Subcutaneous abdominal adipose tissue (tissue), 5 donors: ENCODE measurements at regions not wholly inside any gene's neighbourhood (a gene's known extent, or its start where the extent isn't known, plus 50 kb on each side); places are given as distances from the start of the nearest gene placed in this dataset.

Experiments used
- H3K27ac ChIP-seq: one replicate; pipeline ENCODE4 v1.7.0; 2013; ENCODE audit warnings: low read depth, mild to moderate bottlenecking, inconsistent platforms, low read length, moderate library complexity
- H3K27me3 ChIP-seq, 5 donors: one replicate each; pipeline ENCODE4 v1.7.0; 2013; ENCODE audit warnings: low read length in 5 of 5, inconsistent platforms in 1 of 5; ENCODE audit not compliant: control insufficient read depth in 5 of 5, insufficient read depth in 4 of 5
- H3K36me3 ChIP-seq, 5 donors: one replicate each; pipeline ENCODE4 v1.7.0; 2013; ENCODE audit warnings: low read length in 5 of 5; ENCODE audit not compliant: control insufficient read depth in 5 of 5, insufficient read depth in 5 of 5
- H3K4me1 ChIP-seq, 5 donors: one replicate each; pipeline ENCODE4 v1.7.0; 2013; ENCODE audit warnings: low read length in 5 of 5, mild to moderate bottlenecking in 3 of 5, moderate library complexity in 1 of 5; ENCODE audit not compliant: control insufficient read depth in 5 of 5, insufficient read depth in 5 of 5
- H3K4me3 ChIP-seq, 5 donors: one replicate each; pipeline ENCODE4 v1.7.0; 2013; ENCODE audit warnings: low read length in 5 of 5, low read depth in 1 of 5
- H3K9ac ChIP-seq, 5 donors: one replicate each; pipeline ENCODE4 v1.7.0; 2013; ENCODE audit warnings: low read length in 5 of 5, mild to moderate bottlenecking in 4 of 5, moderate library complexity in 3 of 5
- H3K9me3 ChIP-seq, 5 donors: one replicate each; pipeline ENCODE4 v1.7.0; 2013; ENCODE audit warnings: low read length in 5 of 5; ENCODE audit not compliant: control insufficient read depth in 5 of 5
- donor health status: healthy.
- donor health status: healthy.
- donor health status: healthy.
- donor health status: healthy.
- donor health status: healthy.

DNA sequence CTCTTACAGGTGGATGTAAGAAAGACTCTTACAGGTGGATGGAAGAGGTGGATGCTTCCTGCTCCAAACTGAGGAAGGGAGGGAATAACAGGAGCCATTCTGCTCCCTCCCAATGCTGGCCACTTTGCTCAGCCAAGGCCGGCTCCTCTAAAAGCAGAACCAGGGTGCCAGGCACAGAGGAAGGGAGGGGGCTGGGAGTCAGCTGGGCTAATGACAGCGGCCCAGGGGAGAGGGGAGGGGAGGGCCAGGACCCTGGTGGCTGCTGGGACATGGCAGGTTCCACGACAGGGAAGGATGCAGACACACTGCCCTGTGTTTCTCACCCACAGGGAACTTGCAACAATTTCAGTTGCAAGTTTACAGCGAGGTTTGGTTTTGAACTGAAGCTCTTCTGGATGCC lies 173.4 kb downstream of the ANAPC1 start:
- Histone ChIP-seq H3K27ac (no peak overlapping the region), H3K9me3 (peaks cover 0 to 4% (median 0%) of the 10 kb centered on the region in 5 donors), H3K36me3 (no peaks in the 10 kb centered on the region), H3K27me3 (no peaks in the 10 kb centered on the region), H3K9ac (no peak overlapping the region), H3K4me1 (peaks cover 0 to 10% (median under 1%) of the 10 kb centered on the region in 5 donors), H3K4me3 (no peak overlapping the region)

DNA sequence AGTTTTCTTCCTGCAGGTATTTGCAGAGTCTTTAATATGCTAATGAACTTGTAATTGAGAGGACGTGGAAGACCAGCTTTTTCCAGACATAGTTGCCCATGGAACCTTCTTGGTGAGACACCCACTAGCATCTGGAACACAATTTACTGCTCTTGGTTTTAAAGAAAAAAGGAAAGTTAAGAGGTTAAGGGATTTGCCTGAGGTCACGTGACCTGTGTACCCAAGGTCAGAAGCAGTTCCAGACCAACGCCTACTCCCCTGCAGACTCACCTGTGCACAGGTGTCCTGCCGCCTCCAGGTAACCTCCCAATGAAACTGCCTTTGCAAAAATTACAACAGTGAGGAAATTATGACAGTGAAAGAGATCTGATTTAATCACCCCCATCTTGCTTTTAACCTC lies 172.7 kb downstream of the ANAPC1 start:
- H3K27me3 ChIP-seq, result no peaks in the 10 kb centered on the region

DNA sequence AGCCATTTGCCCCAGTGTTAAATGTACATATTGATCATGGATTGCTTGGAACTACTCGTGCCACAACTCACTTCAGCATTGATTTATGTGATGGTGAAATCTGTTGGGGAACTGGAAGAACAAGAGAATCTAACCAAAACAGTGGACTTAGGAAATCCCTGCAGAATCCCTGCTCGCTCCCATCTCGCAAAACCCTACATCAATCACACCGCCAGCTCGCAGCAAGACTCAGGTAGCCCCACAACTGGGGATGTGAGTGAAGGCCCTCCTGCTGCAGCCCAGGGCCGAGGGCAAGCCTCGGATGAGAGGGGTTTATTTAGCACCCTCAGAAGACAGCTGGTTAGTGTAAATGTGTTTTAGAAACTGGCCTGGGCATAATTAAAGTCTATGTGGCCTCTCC lies 171.6 kb downstream of the ANAPC1 start:
- Histone ChIP-seq H3K4me1 (peaks cover 0 to 6% (median 0%) of the 10 kb centered on the region in 5 donors), H3K36me3 (no peaks in the 10 kb centered on the region), H3K4me3 (no peak overlapping the region)

More for the DNA sequence above, 172.7 kb downstream of the ANAPC1 start:
- H3K4me1 ChIP-seq, result peaks cover 0 to 6% (median 0%) of the 10 kb centered on the region in 5 donors
- peaks cover 0 to 4% (median 0%) of the 10 kb centered on the region in 5 donors for H3K9me3 ChIP-seq
- H3K36me3 ChIP-seq, result no peaks in the 10 kb centered on the region
- H3K9ac ChIP-seq, result no peak overlapping the region
- H3K27ac ChIP-seq, result no peak overlapping the region
- no peak overlapping the region for H3K4me3 ChIP-seq

DNA sequence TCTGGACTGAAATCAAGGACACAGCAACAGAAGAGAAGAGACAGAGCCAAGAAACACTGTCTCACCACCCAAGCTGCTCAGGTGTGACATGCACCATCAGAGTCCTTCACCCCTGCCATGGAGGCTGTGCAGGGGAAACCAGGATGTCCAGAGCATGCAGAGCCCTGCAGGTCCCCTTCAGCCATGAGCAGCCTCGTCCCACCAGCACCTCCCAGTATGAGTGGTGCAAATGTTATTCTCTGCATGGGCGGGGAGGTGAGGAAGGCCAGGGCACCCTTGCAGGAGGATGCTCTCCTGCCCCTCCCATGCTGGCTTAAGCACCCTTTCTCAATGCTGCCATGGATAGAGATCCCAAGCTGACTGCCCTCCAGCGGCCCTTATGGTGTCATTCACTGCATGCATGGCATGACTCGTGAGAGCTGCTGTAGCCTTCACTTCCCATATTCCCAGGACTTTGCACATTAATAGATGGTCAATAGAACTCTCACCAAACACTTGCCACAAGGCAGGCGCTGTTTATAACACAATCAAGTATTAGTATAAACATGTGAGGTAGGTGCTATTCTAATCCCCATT lies 171.0 kb downstream of the ANAPC1 start:
- no peaks in the 10 kb centered on the region for H3K27me3 ChIP-seq
- H3K27ac ChIP-seq, result no peak overlapping the region
- H3K9ac ChIP-seq, result no peak overlapping the region
- H3K9me3 ChIP-seq, result peaks cover 0 to 4% (median 0%) of the 10 kb centered on the region in 5 donors
- H3K36me3 ChIP-seq, result no peaks in the 10 kb centered on the region
- H3K4me3 ChIP-seq, result no peak overlapping the region
- peaks cover 0 to 6% (median 0%) of the 10 kb centered on the region in 5 donors for H3K4me1 ChIP-seq

More for the DNA sequence above, 171.6 kb downstream of the ANAPC1 start:
- H3K27me3 ChIP-seq, result no peaks in the 10 kb centered on the region
- no peak overlapping the region for H3K9ac ChIP-seq
- peaks cover 0 to 4% (median 0%) of the 10 kb centered on the region in 5 donors for H3K9me3 ChIP-seq
- no peak overlapping the region for H3K27ac ChIP-seq

DNA sequence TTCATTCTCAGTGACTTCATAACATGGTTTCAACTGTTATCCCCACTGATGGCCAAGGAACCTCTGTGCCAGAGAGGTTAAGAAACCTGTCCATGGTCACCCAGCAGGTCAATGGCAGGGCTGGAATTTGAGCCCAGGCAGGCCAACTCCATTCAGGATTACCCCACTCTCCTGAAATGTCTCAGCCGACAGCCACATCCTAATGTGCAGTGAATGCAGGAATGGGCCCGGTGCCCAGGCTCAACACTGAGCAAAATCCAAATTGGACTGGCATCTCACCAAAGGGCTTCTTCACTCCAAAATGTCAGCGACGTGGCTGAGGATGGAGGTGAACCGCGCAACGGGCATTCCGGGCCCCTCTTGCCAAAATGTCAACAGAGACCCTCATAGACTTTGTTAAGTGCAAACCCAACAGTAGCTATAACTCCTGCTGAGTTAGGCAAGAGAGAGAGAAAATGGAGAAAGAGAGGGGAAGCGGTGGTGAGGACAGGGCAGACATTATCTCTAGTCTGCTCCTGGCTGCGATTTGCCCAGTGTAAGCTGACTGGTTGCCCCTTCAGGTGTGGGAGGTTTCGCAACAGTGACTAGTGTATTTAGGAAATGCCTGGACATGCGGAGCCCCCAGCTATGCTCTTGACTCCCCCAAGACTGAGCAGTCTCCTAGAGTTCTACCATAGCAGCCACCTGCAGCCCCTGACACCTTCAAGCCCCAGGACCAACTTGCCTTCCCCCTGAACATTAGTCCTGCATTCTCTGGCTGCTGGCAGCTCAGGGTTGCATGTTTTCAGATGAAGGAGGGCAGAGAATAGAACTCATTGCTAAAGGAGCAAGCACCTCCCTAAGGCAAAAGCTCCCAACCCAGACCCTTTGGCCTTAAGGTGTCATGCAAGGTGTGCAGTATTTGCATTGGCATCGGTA lies 167.7 kb downstream of the ANAPC1 start:
- H3K36me3 ChIP-seq, result no peaks in the 10 kb centered on the region
- H3K4me1 ChIP-seq, result no peaks in the 10 kb centered on the region
- no peak overlapping the region for H3K4me3 ChIP-seq
- no peaks in the 10 kb centered on the region for H3K27me3 ChIP-seq
- no peak overlapping the region for H3K27ac ChIP-seq
- no peak overlapping the region for H3K9ac ChIP-seq
- peaks cover 0 to 4% (median 0%) of the 10 kb centered on the region in 5 donors for H3K9me3 ChIP-seq

DNA sequence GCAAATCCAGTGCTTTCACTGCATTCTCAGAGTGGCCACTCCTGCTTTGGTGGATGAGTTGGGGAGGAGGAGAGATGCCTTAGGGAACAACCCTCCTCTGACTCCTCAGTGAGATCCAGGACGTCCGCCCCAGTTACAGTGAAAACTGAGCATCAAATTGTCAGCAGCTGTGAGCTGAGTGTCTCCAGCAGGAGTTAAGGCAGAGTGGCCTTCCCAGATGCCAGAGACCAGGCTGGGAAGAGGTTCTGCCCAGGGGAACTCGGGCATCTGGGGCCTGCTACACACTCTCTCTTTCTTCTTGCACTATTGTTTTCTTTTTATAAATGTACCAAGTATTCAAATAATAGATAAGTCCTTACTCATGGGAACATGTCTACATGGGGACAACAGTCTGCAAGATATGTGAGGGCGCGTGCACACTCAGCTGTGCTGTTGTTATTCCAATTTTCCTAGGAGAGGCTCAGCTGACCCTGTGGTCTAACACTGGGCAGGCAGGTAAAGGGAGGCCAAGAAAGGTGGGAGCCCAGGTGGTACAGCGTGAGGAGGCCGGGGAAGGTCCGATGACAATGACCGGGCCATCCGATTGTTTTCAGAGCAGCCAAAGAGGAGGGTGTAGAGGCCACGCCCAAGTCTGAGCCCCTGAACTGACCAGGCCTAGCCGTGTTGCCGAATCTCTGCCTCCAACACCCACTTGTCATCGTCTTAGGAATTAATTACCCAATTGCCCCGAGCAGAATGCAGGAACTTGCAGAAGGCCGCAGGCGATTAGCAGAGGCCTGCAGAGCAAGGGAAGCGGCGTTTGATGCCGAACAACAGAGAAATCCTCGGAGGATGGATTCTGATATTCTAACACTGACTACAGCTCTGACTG lies 166.9 kb downstream of the ANAPC1 start:
- Histone ChIP-seq H3K4me1 (no peaks in the 10 kb centered on the region), H3K27me3 (no peaks in the 10 kb centered on the region), H3K36me3 (no peaks in the 10 kb centered on the region), H3K9me3 (peaks cover 0 to under 1% (median 0%) of the 10 kb centered on the region in 5 donors), H3K9ac (no peak overlapping the region), H3K4me3 (no peak overlapping the region), H3K27ac (no peak overlapping the region)
